ENCODE measurements at regions not wholly inside any gene's neighbourhood (a gene's known extent, or its start where the extent isn't known, plus 50 kb on each side); places are given as distances from the start of the nearest gene placed in this dataset.

DNA sequence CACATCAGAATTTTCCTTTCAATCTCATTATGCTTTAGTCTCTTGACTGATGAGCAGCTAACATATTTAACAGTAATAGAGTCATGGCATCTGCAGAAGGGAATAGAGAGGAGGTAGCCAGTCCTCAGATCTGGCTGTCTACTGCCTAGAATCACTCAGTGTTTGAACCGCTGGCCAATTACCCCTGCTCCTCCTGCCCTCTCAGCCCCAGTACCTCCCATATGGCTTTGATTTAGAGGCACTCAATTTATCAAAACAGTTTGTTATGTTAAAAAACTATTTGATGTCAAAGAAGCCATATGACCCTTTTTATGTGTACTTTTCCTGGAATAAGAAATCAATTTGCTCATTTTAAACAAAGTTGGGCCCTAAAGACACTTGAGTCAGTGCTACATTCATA, 355.2 kb downstream of the CMPK2 start:
- TF ChIP-seq, protein P1, sequence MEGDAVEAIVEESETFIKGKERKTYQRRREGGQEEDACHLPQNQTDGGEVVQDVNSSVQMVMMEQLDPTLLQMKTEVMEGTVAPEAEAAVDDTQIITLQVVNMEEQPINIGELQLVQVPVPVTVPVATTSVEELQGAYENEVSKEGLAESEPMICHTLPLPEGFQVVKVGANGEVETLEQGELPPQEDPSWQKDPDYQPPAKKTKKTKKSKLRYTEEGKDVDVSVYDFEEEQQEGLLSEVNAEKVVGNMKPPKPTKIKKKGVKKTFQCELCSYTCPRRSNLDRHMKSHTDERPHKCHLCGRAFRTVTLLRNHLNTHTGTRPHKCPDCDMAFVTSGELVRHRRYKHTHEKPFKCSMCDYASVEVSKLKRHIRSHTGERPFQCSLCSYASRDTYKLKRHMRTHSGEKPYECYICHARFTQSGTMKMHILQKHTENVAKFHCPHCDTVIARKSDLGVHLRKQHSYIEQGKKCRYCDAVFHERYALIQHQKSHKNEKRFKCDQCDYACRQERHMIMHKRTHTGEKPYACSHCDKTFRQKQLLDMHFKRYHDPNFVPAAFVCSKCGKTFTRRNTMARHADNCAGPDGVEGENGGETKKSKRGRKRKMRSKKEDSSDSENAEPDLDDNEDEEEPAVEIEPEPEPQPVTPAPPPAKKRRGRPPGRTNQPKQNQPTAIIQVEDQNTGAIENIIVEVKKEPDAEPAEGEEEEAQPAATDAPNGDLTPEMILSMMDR (IDR thresholded peaks at IDR 0.05) = no peak
- TF ChIP-seq, protein P2, sequence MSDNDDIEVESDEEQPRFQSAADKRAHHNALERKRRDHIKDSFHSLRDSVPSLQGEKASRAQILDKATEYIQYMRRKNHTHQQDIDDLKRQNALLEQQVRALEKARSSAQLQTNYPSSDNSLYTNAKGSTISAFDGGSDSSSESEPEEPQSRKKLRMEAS (CRISPR knock-in tag; IDR thresholded peaks at IDR 0.05) = no peak
- TF ChIP-seq, protein P3, sequence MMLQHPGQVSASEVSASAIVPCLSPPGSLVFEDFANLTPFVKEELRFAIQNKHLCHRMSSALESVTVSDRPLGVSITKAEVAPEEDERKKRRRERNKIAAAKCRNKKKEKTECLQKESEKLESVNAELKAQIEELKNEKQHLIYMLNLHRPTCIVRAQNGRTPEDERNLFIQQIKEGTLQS (CRISPR knock-in tag; conservative IDR thresholded peaks at IDR 0.05) = no peak
- TF ChIP-seq CREM (CRISPR knock-in tag; IDR thresholded peaks at IDR 0.05) (no peak), NFYB (CRISPR knock-in tag; conservative IDR thresholded peaks at IDR 0.05; ENCODE audit: low read depth) (no peak), ELF4 (CRISPR knock-in tag; IDR thresholded peaks at IDR 0.05; ENCODE audit: low read depth) (no peak), MYBL2 (CRISPR knock-in tag; IDR thresholded peaks at IDR 0.05) (no peak), ZNF138 (CRISPR knock-in tag; conservative IDR thresholded peaks at IDR 0.05) (no peak)
- TF ChIP-seq, protein P4, sequence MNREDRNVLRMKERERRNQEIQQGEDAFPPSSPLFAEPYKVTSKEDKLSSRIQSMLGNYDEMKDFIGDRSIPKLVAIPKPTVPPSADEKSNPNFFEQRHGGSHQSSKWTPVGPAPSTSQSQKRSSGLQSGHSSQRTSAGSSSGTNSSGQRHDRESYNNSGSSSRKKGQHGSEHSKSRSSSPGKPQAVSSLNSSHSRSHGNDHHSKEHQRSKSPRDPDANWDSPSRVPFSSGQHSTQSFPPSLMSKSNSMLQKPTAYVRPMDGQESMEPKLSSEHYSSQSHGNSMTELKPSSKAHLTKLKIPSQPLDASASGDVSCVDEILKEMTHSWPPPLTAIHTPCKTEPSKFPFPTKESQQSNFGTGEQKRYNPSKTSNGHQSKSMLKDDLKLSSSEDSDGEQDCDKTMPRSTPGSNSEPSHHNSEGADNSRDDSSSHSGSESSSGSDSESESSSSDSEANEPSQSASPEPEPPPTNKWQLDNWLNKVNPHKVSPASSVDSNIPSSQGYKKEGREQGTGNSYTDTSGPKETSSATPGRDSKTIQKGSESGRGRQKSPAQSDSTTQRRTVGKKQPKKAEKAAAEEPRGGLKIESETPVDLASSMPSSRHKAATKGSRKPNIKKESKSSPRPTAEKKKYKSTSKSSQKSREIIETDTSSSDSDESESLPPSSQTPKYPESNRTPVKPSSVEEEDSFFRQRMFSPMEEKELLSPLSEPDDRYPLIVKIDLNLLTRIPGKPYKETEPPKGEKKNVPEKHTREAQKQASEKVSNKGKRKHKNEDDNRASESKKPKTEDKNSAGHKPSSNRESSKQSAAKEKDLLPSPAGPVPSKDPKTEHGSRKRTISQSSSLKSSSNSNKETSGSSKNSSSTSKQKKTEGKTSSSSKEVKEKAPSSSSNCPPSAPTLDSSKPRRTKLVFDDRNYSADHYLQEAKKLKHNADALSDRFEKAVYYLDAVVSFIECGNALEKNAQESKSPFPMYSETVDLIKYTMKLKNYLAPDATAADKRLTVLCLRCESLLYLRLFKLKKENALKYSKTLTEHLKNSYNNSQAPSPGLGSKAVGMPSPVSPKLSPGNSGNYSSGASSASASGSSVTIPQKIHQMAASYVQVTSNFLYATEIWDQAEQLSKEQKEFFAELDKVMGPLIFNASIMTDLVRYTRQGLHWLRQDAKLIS (CRISPR knock-in tag; IDR thresholded peaks at IDR 0.05; ENCODE audit: borderline replicate concordance) = no peak
- TF ChIP-seq, protein P5, sequence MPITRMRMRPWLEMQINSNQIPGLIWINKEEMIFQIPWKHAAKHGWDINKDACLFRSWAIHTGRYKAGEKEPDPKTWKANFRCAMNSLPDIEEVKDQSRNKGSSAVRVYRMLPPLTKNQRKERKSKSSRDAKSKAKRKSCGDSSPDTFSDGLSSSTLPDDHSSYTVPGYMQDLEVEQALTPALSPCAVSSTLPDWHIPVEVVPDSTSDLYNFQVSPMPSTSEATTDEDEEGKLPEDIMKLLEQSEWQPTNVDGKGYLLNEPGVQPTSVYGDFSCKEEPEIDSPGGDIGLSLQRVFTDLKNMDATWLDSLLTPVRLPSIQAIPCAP (CRISPR knock-in tag; IDR thresholded peaks at IDR 0.05) = no peak
- TF ChIP-seq, protein P6, sequence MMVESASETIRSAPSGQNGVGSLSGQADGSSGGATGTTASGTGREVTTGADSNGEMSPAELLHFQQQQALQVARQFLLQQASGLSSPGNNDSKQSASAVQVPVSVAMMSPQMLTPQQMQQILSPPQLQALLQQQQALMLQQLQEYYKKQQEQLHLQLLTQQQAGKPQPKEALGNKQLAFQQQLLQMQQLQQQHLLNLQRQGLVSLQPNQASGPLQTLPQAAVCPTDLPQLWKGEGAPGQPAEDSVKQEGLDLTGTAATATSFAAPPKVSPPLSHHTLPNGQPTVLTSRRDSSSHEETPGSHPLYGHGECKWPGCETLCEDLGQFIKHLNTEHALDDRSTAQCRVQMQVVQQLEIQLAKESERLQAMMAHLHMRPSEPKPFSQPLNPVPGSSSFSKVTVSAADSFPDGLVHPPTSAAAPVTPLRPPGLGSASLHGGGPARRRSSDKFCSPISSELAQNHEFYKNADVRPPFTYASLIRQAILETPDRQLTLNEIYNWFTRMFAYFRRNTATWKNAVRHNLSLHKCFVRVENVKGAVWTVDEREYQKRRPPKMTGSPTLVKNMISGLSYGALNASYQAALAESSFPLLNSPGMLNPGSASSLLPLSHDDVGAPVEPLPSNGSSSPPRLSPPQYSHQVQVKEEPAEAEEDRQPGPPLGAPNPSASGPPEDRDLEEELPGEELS (CRISPR knock-in tag; IDR thresholded peaks at IDR 0.05) = no peak
- TF ChIP-seq, protein P7, sequence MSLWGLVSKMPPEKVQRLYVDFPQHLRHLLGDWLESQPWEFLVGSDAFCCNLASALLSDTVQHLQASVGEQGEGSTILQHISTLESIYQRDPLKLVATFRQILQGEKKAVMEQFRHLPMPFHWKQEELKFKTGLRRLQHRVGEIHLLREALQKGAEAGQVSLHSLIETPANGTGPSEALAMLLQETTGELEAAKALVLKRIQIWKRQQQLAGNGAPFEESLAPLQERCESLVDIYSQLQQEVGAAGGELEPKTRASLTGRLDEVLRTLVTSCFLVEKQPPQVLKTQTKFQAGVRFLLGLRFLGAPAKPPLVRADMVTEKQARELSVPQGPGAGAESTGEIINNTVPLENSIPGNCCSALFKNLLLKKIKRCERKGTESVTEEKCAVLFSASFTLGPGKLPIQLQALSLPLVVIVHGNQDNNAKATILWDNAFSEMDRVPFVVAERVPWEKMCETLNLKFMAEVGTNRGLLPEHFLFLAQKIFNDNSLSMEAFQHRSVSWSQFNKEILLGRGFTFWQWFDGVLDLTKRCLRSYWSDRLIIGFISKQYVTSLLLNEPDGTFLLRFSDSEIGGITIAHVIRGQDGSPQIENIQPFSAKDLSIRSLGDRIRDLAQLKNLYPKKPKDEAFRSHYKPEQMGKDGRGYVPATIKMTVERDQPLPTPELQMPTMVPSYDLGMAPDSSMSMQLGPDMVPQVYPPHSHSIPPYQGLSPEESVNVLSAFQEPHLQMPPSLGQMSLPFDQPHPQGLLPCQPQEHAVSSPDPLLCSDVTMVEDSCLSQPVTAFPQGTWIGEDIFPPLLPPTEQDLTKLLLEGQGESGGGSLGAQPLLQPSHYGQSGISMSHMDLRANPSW (CRISPR knock-in tag; conservative IDR thresholded peaks at IDR 0.05; ENCODE audit: low read depth) = no peak
- TF ChIP-seq, protein P8, sequence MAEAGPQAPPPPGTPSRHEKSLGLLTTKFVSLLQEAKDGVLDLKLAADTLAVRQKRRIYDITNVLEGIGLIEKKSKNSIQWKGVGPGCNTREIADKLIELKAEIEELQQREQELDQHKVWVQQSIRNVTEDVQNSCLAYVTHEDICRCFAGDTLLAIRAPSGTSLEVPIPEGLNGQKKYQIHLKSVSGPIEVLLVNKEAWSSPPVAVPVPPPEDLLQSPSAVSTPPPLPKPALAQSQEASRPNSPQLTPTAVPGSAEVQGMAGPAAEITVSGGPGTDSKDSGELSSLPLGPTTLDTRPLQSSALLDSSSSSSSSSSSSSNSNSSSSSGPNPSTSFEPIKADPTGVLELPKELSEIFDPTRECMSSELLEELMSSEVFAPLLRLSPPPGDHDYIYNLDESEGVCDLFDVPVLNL (CRISPR knock-in tag; IDR thresholded peaks at IDR 0.05; ENCODE audit: borderline replicate concordance, low read depth) = no peak

Measured in WTC11 (cell line).